Osteocyte (in vitro differentiated cells): ENCODE measurements at regions not wholly inside any gene's neighbourhood (a gene's known extent, or its start where the extent isn't known, plus 50 kb on each side); places are given as distances from the start of the nearest gene placed in this dataset.

ENCODE experiments used
- DNase-seq: peaks from one replicate; pipeline ENCODE4 v3.0.0; 2021; ENCODE audit warnings: mixed read lengths; ENCODE audit not compliant: unreplicated experiment; ENCODE audit errors: extremely low spot score
- H3K27ac Mint-ChIP-seq: one replicate; pipeline ENCODE4 v1.8.0; 2021; ENCODE audit warnings: mild to moderate bottlenecking, mixed read lengths; ENCODE audit not compliant: unreplicated experiment
- H3K27me3 Mint-ChIP-seq: one replicate; pipeline ENCODE4 v1.8.0; 2021; ENCODE audit warnings: mixed read lengths; ENCODE audit not compliant: unreplicated experiment
- H3K36me3 Mint-ChIP-seq: one replicate; pipeline ENCODE4 v1.8.0; 2021; ENCODE audit warnings: mixed read lengths; ENCODE audit not compliant: unreplicated experiment
- H3K4me1 Mint-ChIP-seq: one replicate; pipeline ENCODE4 v1.8.0; 2021; ENCODE audit warnings: mixed read lengths; ENCODE audit not compliant: unreplicated experiment
- H3K4me3 Mint-ChIP-seq: one replicate; pipeline ENCODE4 v1.8.0; 2021; ENCODE audit warnings: mild to moderate bottlenecking, moderate library complexity, mixed read lengths; ENCODE audit not compliant: unreplicated experiment
- H3K9me3 Mint-ChIP-seq: one replicate; pipeline ENCODE4 v1.8.0; 2021; ENCODE audit warnings: mixed read lengths; ENCODE audit not compliant: unreplicated experiment
- CTCF ChIP-seq: fragments of 200-600 bp; sonication (generic); IDR thresholded peaks from 2 replicates; pipeline ENCODE4 v1.5.0; 2021; ENCODE audit warnings: antibody characterized with exemption, mild to moderate bottlenecking, moderate library complexity

GRCh38 chr17:71710816-71711215, 410.0 kb upstream of the SOX9 start:
- Mint-ChIP-seq H3K27ac (no peak overlapping the region), H3K9me3 (no peaks in the 10 kb centered on the region), H3K4me1 (no peaks in the 10 kb centered on the region), H3K4me3 (no peak overlapping the region), H3K27me3 (peaks cover 2% of the 10 kb centered on the region), H3K36me3 (no peaks in the 10 kb centered on the region)
- no peak for DNase-seq
- TF ChIP-seq CTCF: no peak

GRCh38 chr17:71713846-71714245, 407.0 kb upstream of the SOX9 start:
- Mint-ChIP-seq H3K27me3 (peaks cover under 1% of the 10 kb centered on the region), H3K4me1 (no peaks in the 10 kb centered on the region), H3K36me3 (no peaks in the 10 kb centered on the region), H3K27ac (no peak overlapping the region), H3K4me3 (no peak overlapping the region), H3K9me3 (peaks cover 5% of the 10 kb centered on the region)
- no peak for DNase-seq
- TF ChIP-seq CTCF: no peak

GRCh38 chr17:71724339-71724738, 396.5 kb upstream of the SOX9 start:
- Mint-ChIP-seq H3K27me3 (peaks cover 15% of the 10 kb centered on the region), H3K9me3 (peaks cover 3% of the 10 kb centered on the region), H3K36me3 (no peaks in the 10 kb centered on the region), H3K27ac (no peak overlapping the region), H3K4me1 (no peaks in the 10 kb centered on the region), H3K4me3 (no peak overlapping the region)
- no peak for TF ChIP-seq CTCF
- no peak for DNase-seq

- DNase-seq: no peak
- no peak overlapping the region for H3K27ac Mint-ChIP-seq
- no peak overlapping the region for H3K4me3 Mint-ChIP-seq
- no peaks in the 10 kb centered on the region for H3K36me3 Mint-ChIP-seq
- H3K27me3 Mint-ChIP-seq: peaks cover 8% of the 10 kb centered on the region
- no peak for TF ChIP-seq CTCF
- peaks cover 3% of the 10 kb centered on the region for H3K9me3 Mint-ChIP-seq
- no peaks in the 10 kb centered on the region for H3K4me1 Mint-ChIP-seq
These were observed 395.0 kb upstream of the SOX9 start for GRCh38 chr17:71725811-71726210.

GRCh38 chr17:71726341-71726740, 394.5 kb upstream of the SOX9 start:
- no peak overlapping the region for H3K27ac Mint-ChIP-seq
- no peaks in the 10 kb centered on the region for H3K36me3 Mint-ChIP-seq
- peaks cover 7% of the 10 kb centered on the region for H3K27me3 Mint-ChIP-seq
- H3K4me3 Mint-ChIP-seq: no peak overlapping the region
- peaks cover 3% of the 10 kb centered on the region for H3K9me3 Mint-ChIP-seq
- no peak for TF ChIP-seq CTCF
- no peak for DNase-seq
- no peaks in the 10 kb centered on the region for H3K4me1 Mint-ChIP-seq
